IMR-90 (cell line): ENCODE measurements at regions not wholly inside any gene's neighbourhood (a gene's known extent, or its start where the extent isn't known, plus 50 kb on each side); places are given as distances from the start of the nearest gene placed in this dataset.

Experiments used
- ATAC-seq: fragments of 200-7000 bp; cut with Tn5 transposase; 2 replicates; pipeline ENCODE4 v1.9.1; 2020; ENCODE audit warnings: low read depth, mild to moderate bottlenecking, moderate library complexity
- BruUV-seq: library from RNA; stranded (reverse); fragments of 400-500 nt; replicated peaks from 2 replicates; lab custom pipeline; 2021; lab: Mats Ljungman, UMichigan
- CTCF ChIA-PET: fragments of 300-600 bp; formaldehyde crosslinking; extraction: SDS; loops from one replicate; lab custom pipeline; 2021; ENCODE audit warnings: antibody characterized with exemption; lab: Yijun Ruan, JAX
- POLR2A ChIA-PET: fragments of 300-600 bp; sonication (Branson Sonifier 250); formaldehyde crosslinking; loops from one replicate; lab custom pipeline; 2022; ENCODE audit warnings: antibody characterized with exemption; ENCODE audit not compliant: unreplicated experiment; lab: Charles Lee
- DNase-seq: peaks from one replicate; pipeline ENCODE4 v3.0.0; 2013
- H2AFZ ChIP-seq: replicated peaks from 2 replicates; pipeline ENCODE3; 2013; ENCODE audit warnings: low read length, mild to moderate bottlenecking; ENCODE audit not compliant: poor library complexity
- H2AK5ac ChIP-seq: 2 replicates; pipeline ENCODE4 v1.6.1; 2013; ENCODE audit warnings: low read depth, low read length, inconsistent platforms
- H2AK9ac ChIP-seq: replicated peaks from 2 replicates; pipeline ENCODE3; 2013; ENCODE audit warnings: mild to moderate bottlenecking, low read depth, low read length, moderate library complexity; ENCODE audit not compliant: poor library complexity
- H2BK120ac ChIP-seq: 2 replicates; pipeline ENCODE4 v1.6.1; 2013; ENCODE audit warnings: low read depth, low read length, inconsistent platforms
- H2BK15ac ChIP-seq: 3 replicates; pipeline ENCODE4 v1.6.1; 2013; ENCODE audit warnings: low read depth, low read length, inconsistent platforms
- H2BK20ac ChIP-seq: 2 replicates; pipeline ENCODE4 v1.6.1; 2013; ENCODE audit warnings: low read depth, mild to moderate bottlenecking, inconsistent platforms, low read length, moderate library complexity
- H2BK5ac ChIP-seq: 2 replicates; pipeline ENCODE4 v1.6.1; 2013; ENCODE audit warnings: mild to moderate bottlenecking, low read depth, low read length, inconsistent platforms; ENCODE audit not compliant: poor library complexity, severe bottlenecking
- H3K14ac ChIP-seq: replicated peaks from 2 replicates; pipeline ENCODE4 v1.6.1; 2013; ENCODE audit warnings: low read depth, low read length, inconsistent platforms
- H3K18ac ChIP-seq: 2 replicates; pipeline ENCODE4 v1.6.1; 2013; ENCODE audit warnings: low read depth, low read length, control low read depth
- H3K23ac ChIP-seq: 2 replicates; pipeline ENCODE4 v1.6.1; 2013; ENCODE audit warnings: low read depth, low read length, inconsistent platforms
- H3K27ac ChIP-seq: 2 replicates; pipeline ENCODE4 v1.5.1; 2013; ENCODE audit warnings: mild to moderate bottlenecking, control low read depth, low read length; ENCODE audit not compliant: insufficient read depth
- H3K27me3 ChIP-seq: 2 replicates; pipeline ENCODE4 v1.6.1; 2013; ENCODE audit warnings: low read length; ENCODE audit not compliant: control insufficient read depth, insufficient read depth
- H3K36me3 ChIP-seq: 2 replicates; pipeline ENCODE4 v1.6.1; 2013; ENCODE audit warnings: low read length, mixed read lengths; ENCODE audit not compliant: control insufficient read depth, insufficient read depth
- H3K4ac ChIP-seq: 2 replicates; pipeline ENCODE4 v1.6.1; 2013; ENCODE audit warnings: low read depth, low read length, inconsistent platforms
- H3K4me1 ChIP-seq: 2 replicates; pipeline ENCODE4 v1.6.1; 2013; ENCODE audit warnings: low read length, mixed read lengths; ENCODE audit not compliant: control insufficient read depth, insufficient read depth
- H3K4me2 ChIP-seq: 2 replicates; pipeline ENCODE4 v1.6.1; 2013; ENCODE audit warnings: low read depth, mild to moderate bottlenecking, control low read depth, low read length, moderate library complexity
- H3K4me3 ChIP-seq: 2 replicates; pipeline ENCODE4 v1.5.1; 2013; ENCODE audit warnings: low read depth, mild to moderate bottlenecking, control low read depth, low read length, moderate library complexity; ENCODE audit not compliant: insufficient read depth
- H3K56ac ChIP-seq: 2 replicates; pipeline ENCODE4 v1.6.1; 2013; ENCODE audit warnings: low read length, inconsistent platforms; ENCODE audit not compliant: insufficient read depth; ENCODE audit errors: extremely low read depth
- H3K79me1 ChIP-seq, 2 experiments: 2 replicates each; pipeline ENCODE4 v1.6.1; 2013; ENCODE audit warnings: low read length in 2 of 2, inconsistent platforms in 1 of 2, low read depth in 1 of 2
- H3K9ac ChIP-seq: 2 replicates; pipeline ENCODE4 v1.6.1; 2013; ENCODE audit warnings: low read depth, low read length, control low read depth
- H3K9me1 ChIP-seq: 2 replicates; pipeline ENCODE4 v1.6.1; 2013; ENCODE audit warnings: low read length, inconsistent platforms; ENCODE audit not compliant: insufficient read depth
- H3K9me3 ChIP-seq: 2 replicates; pipeline ENCODE4 v1.6.1; 2013; ENCODE audit warnings: low read length; ENCODE audit not compliant: control insufficient read depth, insufficient read depth
- H4K20me1 ChIP-seq: 2 replicates; pipeline ENCODE4 v1.6.1; 2013; ENCODE audit warnings: low read length, inconsistent platforms; ENCODE audit not compliant: insufficient read depth
- H4K5ac ChIP-seq: 2 replicates; pipeline ENCODE4 v1.6.1; 2013; ENCODE audit warnings: mild to moderate bottlenecking, low read depth, low read length, control low read depth
- H4K8ac ChIP-seq, 2 experiments: 2 replicates each; pipeline ENCODE4 v1.6.1; 2013; ENCODE audit warnings: low read depth in 2 of 2, low read length in 2 of 2, control low read depth in 1 of 2, inconsistent platforms in 1 of 2
- H4K91ac ChIP-seq: 2 replicates; pipeline ENCODE4 v1.6.1; 2013; ENCODE audit warnings: low read depth, low read length, inconsistent platforms; ENCODE audit not compliant: insufficient read depth
- BHLHE40 ChIP-seq: fragments of 150-350 bp; IDR thresholded peaks from 2 replicates; pipeline ENCODE4 v1.6.1; 2016; ENCODE audit warnings: mild to moderate bottlenecking, low read depth, low read length
- CEBPB ChIP-seq: IDR thresholded peaks from 2 replicates; pipeline ENCODE4 v1.6.1; 2012; ENCODE audit warnings: low read depth, low read length, improper control_type of control experiment
- RFX5 ChIP-seq: IDR thresholded peaks from 2 replicates; pipeline ENCODE4 v1.8.0; 2012; ENCODE audit warnings: low read depth, mild to moderate bottlenecking, low read length, moderate library complexity
- WGBS, 2 experiments: methylation state at CpG; one replicate each; pipeline versions ENCODE4 v1.1.5 to v1.1.7; 2013; ENCODE audit warnings: missing lambda C conversion rate in 2 of 2; ENCODE audit not compliant: insufficient read length in 1 of 2; ENCODE audit errors: extremely low coverage in 2 of 2; 5-methylcytosine and 5-hydroxymethylcytosine counted together
- dilution Hi-C: fragments of 300-500 bp; cut with HindIII; formaldehyde crosslinking; loops from one replicate; pipeline ENCODE4 v1.14.3; 2018; ENCODE audit warnings: low sequenced_read_pairs; ENCODE audit not compliant: unreplicated experiment
- in situ Hi-C: fragments of 300-500 bp; cut with MboI; formaldehyde crosslinking; loops from 3 replicates; pipeline ENCODE4 v1.14.3; 2019; ENCODE audit warnings: low sequenced_read_pairs, inconsistent platforms, mixed read lengths
- intact Hi-C: fragments of 100-400 bp; cut with micrococcal nuclease; formaldehyde crosslinking; loops from 2 replicates; pipeline ENCODE4 v1.10.0; 2022
- TF ChIP-seq, protein P1 (sequence below): fragments of 150-350 bp; IDR thresholded peaks from 2 replicates; pipeline ENCODE4 v1.6.1; 2017; ENCODE audit warnings: mild to moderate bottlenecking, antibody characterized with exemption, low read length, low read depth

DNA sequence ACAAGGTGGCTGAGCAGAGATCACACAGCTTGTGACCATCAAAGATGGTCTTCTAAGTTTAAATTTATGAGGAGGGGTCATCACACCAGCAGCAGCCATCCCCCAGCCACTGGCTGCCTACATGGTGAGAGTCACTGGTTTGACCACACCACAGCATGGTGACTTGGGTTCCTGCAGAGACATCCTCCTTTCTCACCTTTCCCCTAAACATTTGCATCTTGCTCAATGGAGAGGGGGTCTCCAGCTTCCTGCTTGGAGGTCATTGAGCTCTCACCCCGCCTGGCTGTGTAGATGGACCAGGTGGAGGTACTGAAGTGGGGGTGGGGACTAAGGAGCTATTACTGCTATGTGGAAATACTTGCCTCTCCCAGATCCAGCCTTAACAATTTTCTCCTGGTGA is 247.6 kb upstream of the ARGLU1 start:
- WGBS, 2 experiments, result no CpG with 5 or more reads among the region's 1 CpG
- POLR2A ChIA-PET, result interaction anchor here (0.6 kb wide), 1 partner anchor 38 kb away, joined by 4 read pairs; no protein-coding TSS in a partner anchor
- Histone ChIP-seq H3K23ac (no peak overlapping the region), H4K5ac (no peak overlapping the region), H4K20me1 (no peaks in the 10 kb centered on the region), H2BK120ac (no peak overlapping the region), H3K18ac (no peak overlapping the region), H2AFZ (no peak overlapping the region), H3K4me3 (no peak overlapping the region), H3K79me1 (no peaks in the 10 kb centered on the region), H3K27ac (no peak overlapping the region), H2BK5ac (no peak overlapping the region), H3K4ac (no peak overlapping the region), H2BK20ac (no peak overlapping the region), H3K36me3 (no peaks in the 10 kb centered on the region), H3K27me3 (no peaks in the 10 kb centered on the region), H3K4me1 (no peaks in the 10 kb centered on the region), H3K9me1 (no peaks in the 10 kb centered on the region), H2AK9ac (no peak overlapping the region), H2AK5ac (no peak overlapping the region), H3K9ac (no peak overlapping the region), H3K4me2 (no peak overlapping the region), H3K9me3 (no peaks in the 10 kb centered on the region), H3K56ac (no peak overlapping the region), H3K14ac (no peak overlapping the region), H4K8ac (no peak overlapping the region), H2BK15ac (no peak overlapping the region), H4K91ac (no peak overlapping the region)
- no peak for DNase-seq
- CTCF ChIA-PET, result no interaction called here
- no peak for ATAC-seq
- no peak for TF ChIP-seq RFX5
- TF ChIP-seq BHLHE40, result no peak
- no peak for TF ChIP-seq CEBPB
- TF ChIP-seq, protein P1, sequence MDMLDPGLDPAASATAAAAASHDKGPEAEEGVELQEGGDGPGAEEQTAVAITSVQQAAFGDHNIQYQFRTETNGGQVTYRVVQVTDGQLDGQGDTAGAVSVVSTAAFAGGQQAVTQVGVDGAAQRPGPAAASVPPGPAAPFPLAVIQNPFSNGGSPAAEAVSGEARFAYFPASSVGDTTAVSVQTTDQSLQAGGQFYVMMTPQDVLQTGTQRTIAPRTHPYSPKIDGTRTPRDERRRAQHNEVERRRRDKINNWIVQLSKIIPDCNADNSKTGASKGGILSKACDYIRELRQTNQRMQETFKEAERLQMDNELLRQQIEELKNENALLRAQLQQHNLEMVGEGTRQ, result no peak
- in situ Hi-C loops (no loop called here), intact Hi-C loops (no loop called here), dilution Hi-C loops (no loop called here)
- BruUV-seq, result no TSS peak
